K562 (cell line): ENCODE measurements at regions not wholly inside any gene's neighbourhood (a gene's known extent, or its start where the extent isn't known, plus 50 kb on each side); places are given as distances from the start of the nearest gene placed in this dataset.

Experiments used
- ATAC-seq: fragments of 200-7000 bp; cut with Tn5 transposase; 3 replicates; pipeline ENCODE4 v1.9.1; 2020; ENCODE audit warnings: moderate library complexity
- BruUV-seq: library from RNA; stranded (reverse); fragments of 400-500 nt; replicated peaks from 2 replicates; lab custom pipeline; 2021; lab: Mats Ljungman, UMichigan
- CTCF ChIA-PET: fragments of 300-600 bp; formaldehyde crosslinking; extraction: SDS; loops from one replicate; lab custom pipeline; 2021; ENCODE audit warnings: low intra/inter-chr PET ratio; lab: Yijun Ruan, JAX
- POLR2A ChIA-PET: fragments of 300-600, 350-650 bp; sonication (Branson Sonifier 250); formaldehyde crosslinking; extraction: SDS; loops from one replicate; lab custom pipeline; 2021; ENCODE audit warnings: antibody characterized with exemption, inconsistent platforms; lab: Yijun Ruan, JAX
- DNase-seq, 4 experiments: peaks; one replicate each; pipeline versions ENCODE4 v3.0.0 to v3.0.0-alpha.2; 2011 to 2018; ENCODE audit warnings: low spot score in 3 of 4, mixed read lengths in 3 of 4; ENCODE audit errors: extremely low read depth in 1 of 4
- FAIRE-seq: peaks from 2 replicates; lab custom pipeline; 2011; peaks lifted over from hg19 to GRCh38; lab: Jason Lieb, UNC
- H2AFZ ChIP-seq: 2 replicates; pipeline ENCODE4 v1.6.0; 2011; ENCODE audit warnings: low read depth, low read length, control low read depth, inconsistent platforms
- H3K27ac ChIP-seq: fragments of 200-600 bp; 3 replicates; pipeline ENCODE4 v1.8.0; 2011; ENCODE audit warnings: low read depth, mild to moderate bottlenecking, control low read depth, inconsistent platforms, low read length, moderate library complexity, mixed read lengths; ENCODE audit errors: extremely low read depth
- H3K27me3 ChIP-seq, 2 experiments: fragments of 300-600 bp in 1 of 2; 2 replicates in 1 of 2; 3 replicates in 1 of 2; pipeline versions ENCODE4 v1.6.0 to v1.8.0; 2011; ENCODE audit warnings: inconsistent platforms in 2 of 2, low read length in 2 of 2, mild to moderate bottlenecking in 1 of 2, mixed read lengths in 1 of 2, moderate library complexity in 1 of 2; ENCODE audit not compliant: control insufficient read depth in 2 of 2, insufficient read depth in 2 of 2
- H3K36me3 ChIP-seq: fragments of 300-600 bp; 3 replicates; pipeline ENCODE4 v1.8.0; 2011; ENCODE audit warnings: mild to moderate bottlenecking, low read length, inconsistent platforms; ENCODE audit not compliant: control insufficient read depth, insufficient read depth
- H3K4me1 ChIP-seq, 2 experiments: fragments of 200-600 bp in 1 of 2; replicated peaks in 1 of 2; 2 replicates in 1 of 2; 3 replicates in 1 of 2; pipeline versions ENCODE4 v1.5.1 to v1.8.0; 2011; ENCODE audit warnings: inconsistent platforms in 2 of 2, low read length in 2 of 2, mild to moderate bottlenecking in 1 of 2, mixed read lengths in 1 of 2, moderate library complexity in 1 of 2; ENCODE audit not compliant: control insufficient read depth in 2 of 2, insufficient read depth in 2 of 2
- H3K4me2 ChIP-seq: 2 replicates; pipeline ENCODE4 v1.6.1; 2011; ENCODE audit warnings: low read length, control low read depth, inconsistent platforms, mixed read lengths; ENCODE audit not compliant: insufficient read depth
- H3K4me3 ChIP-seq: fragments of 200-600 bp; sonication (generic), shearing (Covaris generic); 2 replicates; pipeline ENCODE4 v1.5.1; 2016; ENCODE audit warnings: control low read depth, inconsistent platforms
- H3K79me2 ChIP-seq: fragments of 200-600 bp; 3 replicates; pipeline ENCODE4 v1.8.0; 2011; ENCODE audit warnings: low read length, inconsistent platforms; ENCODE audit not compliant: control insufficient read depth, insufficient read depth
- H3K9ac ChIP-seq, 2 experiments: 2 replicates each; pipeline versions ENCODE4 v1.6.0 to v1.6.1; 2011; ENCODE audit warnings: low read depth in 2 of 2, low read length in 2 of 2, control low read depth in 1 of 2, inconsistent platforms in 1 of 2, mild to moderate bottlenecking in 1 of 2, mixed read lengths in 1 of 2; ENCODE audit not compliant: insufficient read depth in 1 of 2
- H3K9me1 ChIP-seq: one replicate; pipeline ENCODE4 v1.6.0; 2011; ENCODE audit warnings: inconsistent platforms, mild to moderate bottlenecking, low read length, moderate library complexity; ENCODE audit not compliant: control insufficient read depth, insufficient read depth
- H3K9me3 ChIP-seq: replicated peaks from 2 replicates; pipeline ENCODE4 v1.5.1; 2011; ENCODE audit warnings: low read depth, low read length, inconsistent platforms; ENCODE audit not compliant: control insufficient read depth, insufficient read depth
- H4K20me1 ChIP-seq: replicated peaks from 2 replicates; pipeline ENCODE4 v1.6.1; 2011; ENCODE audit warnings: low read length, inconsistent platforms, mixed read lengths; ENCODE audit not compliant: control insufficient read depth, insufficient read depth
- CBX1 ChIP-seq: sonication (generic); IDR thresholded peaks from 2 replicates; pipeline ENCODE4 v1.6.1; 2016; ENCODE audit warnings: antibody characterized with exemption, low read depth, mild to moderate bottlenecking
- ETV6 ChIP-seq, 3 experiments: fragments of 150-350 bp in 1 of 3; sonication (generic) in 1 of 3; formaldehyde crosslinking in 1 of 3; IDR thresholded peaks; 2 replicates each; pipeline versions ENCODE4 v1.6.1 to v1.8.0; 2014 to 2022; ENCODE audit warnings: borderline replicate concordance in 2 of 3, low read depth in 2 of 3, antibody characterized with exemption in 1 of 3, low read length in 1 of 3, mild to moderate bottlenecking in 1 of 3, missing genetic modification reagents in 1 of 3
- JUND ChIP-seq, 2 experiments: IDR thresholded peaks; 2 replicates in 1 of 2; 3 replicates in 1 of 2; pipeline ENCODE4 v1.6.1; 2011; ENCODE audit warnings: borderline replicate concordance in 2 of 2, low read depth in 2 of 2, low read length in 2 of 2, improper control_type of control experiment in 1 of 2, missing biosample characterization in 1 of 2, missing genetic modification characterization in 1 of 2, missing genetic modification reagents in 1 of 2
- RNF2 ChIP-seq: sonication (generic); IDR thresholded peaks from 2 replicates; pipeline ENCODE4 v1.6.1; 2016
- SMC3 ChIP-seq: conservative IDR thresholded peaks from 2 replicates; pipeline ENCODE4 v1.6.1; 2011; ENCODE audit warnings: low read depth, low read length, improper control_type of control experiment; ENCODE audit not compliant: insufficient read depth
- ZFP1 ChIP-seq: fragments of 450-650 bp; formaldehyde crosslinking; IDR thresholded peaks from 2 replicates; pipeline ENCODE4 v1.4.0; 2020; ENCODE audit warnings: mild to moderate bottlenecking, mixed read lengths
- ZNF431 ChIP-seq: sonication (generic); formaldehyde crosslinking; IDR thresholded peaks from 2 replicates; pipeline ENCODE4 v1.8.0; 2022; ENCODE audit warnings: mild to moderate bottlenecking, missing genetic modification reagents
- WGBS: fragments of 100-300 bp; shearing (Covaris generic); methylation state at CpG from one replicate; pipeline ENCODE4 v1.1.6; 2016; ENCODE audit warnings: low coverage, mixed read lengths; ENCODE audit not compliant: insufficient coverage; ENCODE audit errors: missing lambda C conversion rate; 5-methylcytosine and 5-hydroxymethylcytosine counted together
- in situ Hi-C: fragments of 300-500 bp; cut with MboI; formaldehyde crosslinking; loops from 4 replicates; pipeline ENCODE4 v1.15.0; 2018; ENCODE audit warnings: inconsistent platforms, mixed read lengths
- intact Hi-C: fragments of 100-400 bp; cut with micrococcal nuclease; formaldehyde crosslinking; loops from 2 replicates; pipeline ENCODE4 v1.14.2; 2022
- TF ChIP-seq, protein P1 (sequence below), 2 experiments: fragments of 450-650 bp in 1 of 2; IDR thresholded peaks; 2 replicates each; pipeline ENCODE4 v1.6.1; 2011 to 2017; ENCODE audit warnings: low read depth in 2 of 2, antibody characterized with exemption in 1 of 2, borderline replicate concordance in 1 of 2, low read length in 1 of 2, mild to moderate bottlenecking in 1 of 2, mixed read lengths in 1 of 2; ENCODE audit not compliant: control insufficient read depth in 1 of 2
- TF ChIP-seq, protein P2 (sequence below): fragments of 250-450 bp; sonication (Bioruptor Pico); IDR thresholded peaks from 2 replicates; pipeline ENCODE4 v1.4.0; 2020

DNA sequence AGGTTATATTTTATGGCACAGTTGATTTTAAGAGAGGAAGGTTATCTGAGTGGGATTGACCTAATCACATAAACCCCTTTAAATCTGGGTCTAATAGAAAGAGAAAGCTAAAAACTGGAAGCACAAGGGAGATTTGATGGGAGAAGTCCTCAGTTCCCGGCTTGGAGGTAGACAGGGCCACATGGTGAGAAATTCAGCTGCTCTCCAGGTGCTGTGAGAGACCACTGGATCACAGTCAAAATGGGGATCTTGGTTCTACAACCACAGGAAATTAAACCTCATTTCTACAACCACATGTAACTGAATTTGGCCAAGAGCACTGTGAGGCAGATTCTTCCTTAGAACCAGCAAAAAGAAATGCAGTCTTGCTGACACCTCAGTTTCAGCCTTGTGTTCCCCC is 2352.7 kb downstream of the MAT2B start:
- no peaks in the 10 kb centered on the region for H3K9me1 ChIP-seq
- H3K36me3 ChIP-seq: no peaks in the 10 kb centered on the region
- intact Hi-C loops (no loop called here), in situ Hi-C loops (no loop called here)
- no peak for FAIRE-seq
- POLR2A ChIA-PET: no interaction called here
- no peak for ATAC-seq
- no peak overlapping the region for H3K4me3 ChIP-seq
- no peak overlapping the region for H2AFZ ChIP-seq
- no peaks in the 10 kb centered on the region for H3K79me2 ChIP-seq
- no peak overlapping the region for H3K4me2 ChIP-seq
- CTCF ChIA-PET: no interaction called here
- no peak for DNase-seq
- 0% methylated on average over 1 of the region's 1 CpG for WGBS
- no TSS peak for BruUV-seq
- no peak overlapping the region for H3K27ac ChIP-seq
- H3K27me3 ChIP-seq: no peaks in the 10 kb centered on the region
- no peaks in the 10 kb centered on the region for H4K20me1 ChIP-seq
- no peak overlapping the region for H3K9ac ChIP-seq
- no peaks in the 10 kb centered on the region for H3K9me3 ChIP-seq
- no peak for TF ChIP-seq ETV6 (IDR thresholded peaks at IDR 0.05; ENCODE audit: borderline replicate concordance in 1 of 2, low read depth in 2 of 2, low read length in 1 of 2)
- no peak for TF ChIP-seq ETV6 (CRISPR knock-in tag; IDR thresholded peaks at IDR 0.05; ENCODE audit: borderline replicate concordance)
- TF ChIP-seq ZNF431: no peak
- no peak for TF ChIP-seq RNF2
- H3K4me1 ChIP-seq: no peaks in the 10 kb centered on the region

DNA sequence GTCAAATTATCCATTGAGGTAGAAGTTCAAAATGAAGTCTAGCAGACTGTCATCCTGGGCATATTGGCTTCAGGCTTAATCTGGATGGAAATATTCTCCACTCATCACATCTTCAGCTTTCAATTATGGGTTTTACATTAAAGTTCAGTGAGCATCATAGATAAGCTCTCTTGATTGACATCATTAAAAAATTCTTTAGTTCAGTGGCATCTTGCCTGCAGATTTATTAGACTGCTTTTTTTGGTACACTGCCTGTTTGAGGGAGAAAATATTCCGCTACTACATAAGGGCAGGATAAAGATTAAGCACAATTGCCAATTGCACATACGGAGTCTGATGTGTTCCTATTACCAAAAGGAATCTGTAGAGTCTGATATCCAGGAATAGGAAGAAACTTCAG is 2353.8 kb downstream of the MAT2B start:
- H3K27me3 ChIP-seq: no peaks in the 10 kb centered on the region
- no peaks in the 10 kb centered on the region for H4K20me1 ChIP-seq
- WGBS: 0% methylated on average over 2 of the region's 2 CpGs
- POLR2A ChIA-PET: interaction anchor here (0.6 kb wide), 1 partner anchor 1822 kb away, joined by 3 read pairs; no protein-coding TSS in a partner anchor
- ATAC-seq (no peak), FAIRE-seq (no peak), DNase-seq (no peak)
- no peaks in the 10 kb centered on the region for H3K9me3 ChIP-seq
- BruUV-seq: no TSS peak
- H3K27ac ChIP-seq: no peak overlapping the region
- H3K4me3 ChIP-seq: no peak overlapping the region
- H3K4me2 ChIP-seq: no peak overlapping the region
- no peaks in the 10 kb centered on the region for H3K36me3 ChIP-seq
- no peak overlapping the region for H3K9ac ChIP-seq
- intact Hi-C loops (no loop called here), in situ Hi-C loops (no loop called here)
- H3K79me2 ChIP-seq: no peaks in the 10 kb centered on the region
- H3K9me1 ChIP-seq: no peaks in the 10 kb centered on the region
- no peaks in the 10 kb centered on the region for H3K4me1 ChIP-seq
- CTCF ChIA-PET: no interaction called here
- no peak overlapping the region for H2AFZ ChIP-seq
- no peak for TF ChIP-seq SMC3
- TF ChIP-seq ZFP1: no peak
- TF ChIP-seq, protein P1, sequence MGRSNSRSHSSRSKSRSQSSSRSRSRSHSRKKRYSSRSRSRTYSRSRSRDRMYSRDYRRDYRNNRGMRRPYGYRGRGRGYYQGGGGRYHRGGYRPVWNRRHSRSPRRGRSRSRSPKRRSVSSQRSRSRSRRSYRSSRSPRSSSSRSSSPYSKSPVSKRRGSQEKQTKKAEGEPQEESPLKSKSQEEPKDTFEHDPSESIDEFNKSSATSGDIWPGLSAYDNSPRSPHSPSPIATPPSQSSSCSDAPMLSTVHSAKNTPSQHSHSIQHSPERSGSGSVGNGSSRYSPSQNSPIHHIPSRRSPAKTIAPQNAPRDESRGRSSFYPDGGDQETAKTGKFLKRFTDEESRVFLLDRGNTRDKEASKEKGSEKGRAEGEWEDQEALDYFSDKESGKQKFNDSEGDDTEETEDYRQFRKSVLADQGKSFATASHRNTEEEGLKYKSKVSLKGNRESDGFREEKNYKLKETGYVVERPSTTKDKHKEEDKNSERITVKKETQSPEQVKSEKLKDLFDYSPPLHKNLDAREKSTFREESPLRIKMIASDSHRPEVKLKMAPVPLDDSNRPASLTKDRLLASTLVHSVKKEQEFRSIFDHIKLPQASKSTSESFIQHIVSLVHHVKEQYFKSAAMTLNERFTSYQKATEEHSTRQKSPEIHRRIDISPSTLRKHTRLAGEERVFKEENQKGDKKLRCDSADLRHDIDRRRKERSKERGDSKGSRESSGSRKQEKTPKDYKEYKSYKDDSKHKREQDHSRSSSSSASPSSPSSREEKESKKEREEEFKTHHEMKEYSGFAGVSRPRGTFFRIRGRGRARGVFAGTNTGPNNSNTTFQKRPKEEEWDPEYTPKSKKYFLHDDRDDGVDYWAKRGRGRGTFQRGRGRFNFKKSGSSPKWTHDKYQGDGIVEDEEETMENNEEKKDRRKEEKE (IDR thresholded peaks at IDR 0.05; ENCODE audit: borderline replicate concordance in 1 of 2, control insufficient read depth in 1 of 2, low read depth in 2 of 2, low read length in 1 of 2): no peak
- TF ChIP-seq CBX1: no peak
- TF ChIP-seq, protein P2, sequence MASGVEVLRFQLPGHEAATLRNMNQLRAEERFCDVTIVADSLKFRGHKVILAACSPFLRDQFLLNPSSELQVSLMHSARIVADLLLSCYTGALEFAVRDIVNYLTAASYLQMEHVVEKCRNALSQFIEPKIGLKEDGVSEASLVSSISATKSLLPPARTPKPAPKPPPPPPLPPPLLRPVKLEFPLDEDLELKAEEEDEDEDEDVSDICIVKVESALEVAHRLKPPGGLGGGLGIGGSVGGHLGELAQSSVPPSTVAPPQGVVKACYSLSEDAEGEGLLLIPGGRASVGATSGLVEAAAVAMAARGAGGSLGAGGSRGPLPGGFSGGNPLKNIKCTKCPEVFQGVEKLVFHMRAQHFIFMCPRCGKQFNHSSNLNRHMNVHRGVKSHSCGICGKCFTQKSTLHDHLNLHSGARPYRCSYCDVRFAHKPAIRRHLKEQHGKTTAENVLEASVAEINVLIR (CRISPR knock-in tag): no peak
- TF ChIP-seq JUND (IDR thresholded peaks at IDR 0.05; ENCODE audit: borderline replicate concordance, low read depth, low read length): no peak
- TF ChIP-seq JUND (tag; IDR thresholded peaks at IDR 0.05; ENCODE audit: borderline replicate concordance, low read depth, low read length): no peak
